Activated CD4-positive, alpha-beta memory T cell treated with anti-CD3 and anti-CD28 coated beads, Interleukin-2, amount 10 ng/mL, durations not matched to agents 7 days and 5 days (primary cell): ENCODE measurements at regions not wholly inside any gene's neighbourhood (a gene's known extent, or its start where the extent isn't known, plus 50 kb on each side); places are given as distances from the start of the nearest gene placed in this dataset.

Source experiments
- CTCF ChIA-PET: fragments of 350-600 bp; sonication (Branson Sonifier 250); formaldehyde crosslinking; loops from one replicate; lab custom pipeline; 2021; ENCODE audit warnings: antibody characterized with exemption, inconsistent platforms; lab: Charles Lee
- POLR2A ChIA-PET: fragments of 350-600 bp; sonication (Branson Sonifier 250); formaldehyde crosslinking; loops from one replicate; lab custom pipeline; 2021; ENCODE audit warnings: antibody characterized with exemption; lab: Charles Lee
- DNase-seq: peaks from one replicate; pipeline ENCODE4 v3.0.0-alpha.2; 2020
- H3K27ac Mint-ChIP-seq: one replicate; pipeline ENCODE4 v1.8.0; 2021; ENCODE audit warnings: mild to moderate bottlenecking, mixed read lengths
- H3K27me3 Mint-ChIP-seq: one replicate; pipeline ENCODE4 v1.8.0; 2021; ENCODE audit warnings: mixed read lengths
- H3K36me3 Mint-ChIP-seq: one replicate; pipeline ENCODE4 v1.8.0; 2021; ENCODE audit warnings: low read depth, mixed read lengths
- H3K4me1 Mint-ChIP-seq: one replicate; pipeline ENCODE4 v1.8.0; 2021; ENCODE audit warnings: mixed read lengths
- H3K4me3 Mint-ChIP-seq: one replicate; pipeline ENCODE4 v1.8.0; 2021; ENCODE audit warnings: mild to moderate bottlenecking, mixed read lengths
- H3K9me3 Mint-ChIP-seq: one replicate; pipeline ENCODE4 v1.8.0; 2021; ENCODE audit warnings: mixed read lengths

- H3K9me3 Mint-ChIP-seq, result no peaks in the 10 kb centered on the region
Observed at GRCh38 chr2:204081487-204082425, 145.2 kb downstream of the ICOS start.

GRCh38 chr2:204086167-204086566 is 149.6 kb downstream of the ICOS start:
- DNase-seq, result no peak
- Mint-ChIP-seq H3K9me3 (no peaks in the 10 kb centered on the region), H3K27ac (no peak overlapping the region), H3K4me1 (peaks cover 2% of the 10 kb centered on the region), H3K4me3 (no peak overlapping the region), H3K36me3 (no peaks in the 10 kb centered on the region), H3K27me3 (peaks cover 16% of the 10 kb centered on the region)
- ChIA-PET CTCF (interaction anchor here (1.0 kb wide), 1 partner anchor 13 kb away, joined by 3 read pairs; no protein-coding TSS in a partner anchor), POLR2A (no interaction called here)

More at GRCh38 chr2:204081487-204082425, 145.2 kb downstream of the ICOS start:
- peaks cover 2% of the 10 kb centered on the region for H3K4me1 Mint-ChIP-seq
- H3K36me3 Mint-ChIP-seq, result no peaks in the 10 kb centered on the region
- ChIA-PET POLR2A (no interaction called here), CTCF (no interaction called here)
- DNase-seq, result no peak
- no peak overlapping the region for H3K27ac Mint-ChIP-seq
- H3K4me3 Mint-ChIP-seq, result no peak overlapping the region
- peaks cover 8% of the 10 kb centered on the region for H3K27me3 Mint-ChIP-seq

GRCh38 chr2:204089105-204089504 is 152.5 kb downstream of the ICOS start:
- no peaks in the 10 kb centered on the region for H3K4me1 Mint-ChIP-seq
- peaks cover 9% of the 10 kb centered on the region for H3K27me3 Mint-ChIP-seq
- ChIA-PET CTCF (no interaction called here), POLR2A (no interaction called here)
- H3K27ac Mint-ChIP-seq, result no peak overlapping the region
- no peak for DNase-seq
- H3K9me3 Mint-ChIP-seq, result peaks cover 4% of the 10 kb centered on the region
- H3K4me3 Mint-ChIP-seq, result no peak overlapping the region
- H3K36me3 Mint-ChIP-seq, result no peaks in the 10 kb centered on the region

GRCh38 chr2:204089574-204089973 is 153.0 kb downstream of the ICOS start:
- Mint-ChIP-seq H3K27ac (no peak overlapping the region), H3K27me3 (peaks cover 9% of the 10 kb centered on the region), H3K36me3 (no peaks in the 10 kb centered on the region), H3K4me3 (no peak overlapping the region), H3K9me3 (peaks cover 4% of the 10 kb centered on the region), H3K4me1 (no peaks in the 10 kb centered on the region)
- ChIA-PET CTCF (no interaction called here), POLR2A (no interaction called here)
- no peak for DNase-seq

GRCh38 chr2:204090021-204090420 is 153.5 kb downstream of the ICOS start:
- peaks cover 11% of the 10 kb centered on the region for H3K27me3 Mint-ChIP-seq
- H3K4me3 Mint-ChIP-seq, result no peak overlapping the region
- ChIA-PET POLR2A (no interaction called here), CTCF (no interaction called here)
- H3K36me3 Mint-ChIP-seq, result no peaks in the 10 kb centered on the region
- H3K9me3 Mint-ChIP-seq, result peaks cover 4% of the 10 kb centered on the region
- H3K4me1 Mint-ChIP-seq, result peaks cover 3% of the 10 kb centered on the region
- DNase-seq, result no peak
- H3K27ac Mint-ChIP-seq, result no peak overlapping the region

GRCh38 chr2:204104811-204105210 is 168.2 kb downstream of the ICOS start:
- peaks cover 50% of the 10 kb centered on the region for H3K4me1 Mint-ChIP-seq
- no peaks in the 10 kb centered on the region for H3K9me3 Mint-ChIP-seq
- no peak for DNase-seq
- H3K27me3 Mint-ChIP-seq, result no peaks in the 10 kb centered on the region
- ChIA-PET POLR2A (no interaction called here), CTCF (interaction anchor here (1.2 to 8.9 kb wide), 3 partner anchors 32 to 74 kb away, joined by 4 to 80 read pairs (median 7); no protein-coding TSS in a partner anchor)
- peak overlapping the region; percentile 33 for H3K4me3 Mint-ChIP-seq
- H3K36me3 Mint-ChIP-seq, result peaks cover 3% of the 10 kb centered on the region
- H3K27ac Mint-ChIP-seq, result peak overlapping the region; percentile 23

GRCh38 chr2:204108330-204108751 is 171.8 kb downstream of the ICOS start:
- Mint-ChIP-seq H3K9me3 (no peaks in the 10 kb centered on the region), H3K36me3 (peaks cover 7% of the 10 kb centered on the region), H3K27me3 (peaks cover 6% of the 10 kb centered on the region), H3K4me1 (peaks cover 78% of the 10 kb centered on the region), H3K4me3 (peak overlapping the region; percentile 64), H3K27ac (peak overlapping the region; percentile 80)
- ChIA-PET CTCF (interaction anchor here (0.8 to 8.9 kb wide), 8 partner anchors 9 to 1568 kb away, joined by 3 to 80 read pairs (median 4); no protein-coding TSS in a partner anchor), POLR2A (interaction anchor here (1.0 to 2.3 kb wide), 4 partner anchors 68 to 175 kb away, joined by 3 to 11 read pairs (median 4); no protein-coding TSS in a partner anchor)
- DNase-seq, result peak; percentile 64

- CTCF ChIA-PET, result interaction anchor here (1.2 to 8.9 kb wide), 6 partner anchors 9 to 174 kb away, joined by 3 to 80 read pairs (median 5); no protein-coding TSS in a partner anchor
Observed at GRCh38 chr2:204108781-204109295, 172.3 kb downstream of the ICOS start.

GRCh38 chr2:204109681-204110080 is 173.1 kb downstream of the ICOS start:
- H3K4me3 Mint-ChIP-seq, result peak overlapping the region; percentile 64
- peaks cover 79% of the 10 kb centered on the region for H3K4me1 Mint-ChIP-seq
- H3K36me3 Mint-ChIP-seq, result peaks cover 4% of the 10 kb centered on the region
- peak; percentile 38 for DNase-seq
- ChIA-PET CTCF (interaction anchor here (1.0 to 8.9 kb wide), 9 partner anchors 10 to 151 kb away, joined by 3 to 80 read pairs (median 6); no protein-coding TSS in a partner anchor), POLR2A (interaction anchor here (0.8 to 2.3 kb wide), 10 partner anchors 35 to 403 kb away, joined by 3 to 11 read pairs (median 3); partner anchors contain the start of genes CD28 and ICOS)
- H3K27ac Mint-ChIP-seq, result peak overlapping the region; percentile 80
- no peaks in the 10 kb centered on the region for H3K9me3 Mint-ChIP-seq
- peaks cover 8% of the 10 kb centered on the region for H3K27me3 Mint-ChIP-seq

More at GRCh38 chr2:204108781-204109295, 172.3 kb downstream of the ICOS start:
- peak overlapping the region; percentile 80 for H3K27ac Mint-ChIP-seq
- POLR2A ChIA-PET, result interaction anchor here (0.7 to 2.3 kb wide), 8 partner anchors 67 to 402 kb away, joined by 3 to 11 read pairs (median 3); partner anchors contain the start of genes CD28 and ICOS
- peak overlapping the region; percentile 64 for H3K4me3 Mint-ChIP-seq
- H3K9me3 Mint-ChIP-seq, result no peaks in the 10 kb centered on the region
- peak; percentile 39 for DNase-seq
- H3K36me3 Mint-ChIP-seq, result peaks cover 5% of the 10 kb centered on the region
- H3K4me1 Mint-ChIP-seq, result peaks cover 79% of the 10 kb centered on the region
- peaks cover 6% of the 10 kb centered on the region for H3K27me3 Mint-ChIP-seq

- Mint-ChIP-seq H3K27ac (peak overlapping the region; percentile 80), H3K36me3 (peaks cover 4% of the 10 kb centered on the region), H3K27me3 (peaks cover 8% of the 10 kb centered on the region), H3K4me3 (peak overlapping the region; percentile 64), H3K4me1 (peaks cover 77% of the 10 kb centered on the region), H3K9me3 (no peaks in the 10 kb centered on the region)
- CTCF ChIA-PET, result interaction anchor here (0.8 to 8.9 kb wide), 7 partner anchors 31 to 150 kb away, joined by 3 to 80 read pairs (median 6); no protein-coding TSS in a partner anchor
- peak; percentile 89 for DNase-seq
- POLR2A ChIA-PET, result interaction anchor here (0.8 to 2.3 kb wide), 7 partner anchors 35 to 241 kb away, joined by 3 to 11 read pairs (median 3); no protein-coding TSS in a partner anchor
Observed at GRCh38 chr2:204110338-204110741, 173.8 kb downstream of the ICOS start.

- H3K36me3 Mint-ChIP-seq, result peaks cover 4% of the 10 kb centered on the region
- ChIA-PET POLR2A (interaction anchor here (0.8 to 2.3 kb wide), 7 partner anchors 34 to 241 kb away, joined by 3 to 11 read pairs (median 3); no protein-coding TSS in a partner anchor), CTCF (interaction anchor here (0.8 to 8.9 kb wide), 6 partner anchors 30 to 149 kb away, joined by 3 to 80 read pairs (median 6); no protein-coding TSS in a partner anchor)
- H3K27ac Mint-ChIP-seq, result peak overlapping the region; percentile 80
- no peak for DNase-seq
- H3K27me3 Mint-ChIP-seq, result peaks cover 8% of the 10 kb centered on the region
- H3K4me1 Mint-ChIP-seq, result peaks cover 71% of the 10 kb centered on the region
- peak overlapping the region; percentile 64 for H3K4me3 Mint-ChIP-seq
- H3K9me3 Mint-ChIP-seq, result no peaks in the 10 kb centered on the region
Observed at GRCh38 chr2:204110751-204111516, 174.4 kb downstream of the ICOS start.
